ENCODE measurements at regions not wholly inside any gene's neighbourhood (a gene's known extent, or its start where the extent isn't known, plus 50 kb on each side); places are given as distances from the start of the nearest gene placed in this dataset.
"Not testable (repeated sequence)": the region's sequence is repeated elsewhere in the genome, so short reads cannot be mapped to it uniquely, and the experiment has no call there.

DNA sequence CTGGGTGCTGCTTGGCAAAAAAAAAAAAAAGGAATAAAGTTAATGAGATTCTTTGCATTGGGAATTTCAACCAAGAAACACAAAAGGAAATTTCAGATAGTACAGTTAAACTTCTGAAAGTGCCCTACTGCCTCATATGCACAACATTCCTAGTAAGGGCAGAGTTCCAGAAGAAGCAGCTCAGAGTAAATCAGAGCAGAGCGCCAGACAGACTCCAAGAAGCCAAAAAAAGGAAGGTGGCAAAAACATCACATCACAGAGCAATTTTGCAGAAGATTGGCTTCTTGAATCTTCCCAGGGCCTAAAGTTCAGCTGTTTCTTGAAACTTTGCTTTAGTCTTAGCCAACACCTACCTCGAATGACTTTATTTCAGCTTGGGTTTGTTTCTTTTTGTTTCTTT, 544.1 kb downstream of the XPNPEP1 start:
- DNase-seq = no peak

- DNase-seq = no peak
These were observed 549.1 kb downstream of the XPNPEP1 start for GRCh38 chr10:109374215-109374614.

DNA sequence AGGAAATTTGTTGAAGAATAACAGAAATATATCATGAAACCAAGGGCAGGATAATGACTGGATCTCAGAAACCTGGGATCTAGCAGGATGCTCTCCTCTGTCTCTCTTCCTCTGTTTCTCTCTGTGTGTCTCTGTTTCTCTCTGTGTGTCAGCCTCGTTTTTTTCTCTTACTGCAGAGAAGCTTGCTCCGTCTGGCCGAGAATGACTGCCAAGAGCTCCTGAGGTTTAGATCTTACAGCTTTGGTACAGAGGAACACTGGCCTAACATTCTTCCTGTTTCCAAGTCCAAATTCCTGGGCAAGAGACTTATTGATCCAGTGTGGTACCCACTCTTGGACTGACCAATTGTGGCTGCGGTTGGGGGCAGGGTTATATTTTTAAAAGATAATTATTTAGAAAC, 564.0 kb downstream of the XPNPEP1 start:
- DNase-seq = no peak

DNA sequence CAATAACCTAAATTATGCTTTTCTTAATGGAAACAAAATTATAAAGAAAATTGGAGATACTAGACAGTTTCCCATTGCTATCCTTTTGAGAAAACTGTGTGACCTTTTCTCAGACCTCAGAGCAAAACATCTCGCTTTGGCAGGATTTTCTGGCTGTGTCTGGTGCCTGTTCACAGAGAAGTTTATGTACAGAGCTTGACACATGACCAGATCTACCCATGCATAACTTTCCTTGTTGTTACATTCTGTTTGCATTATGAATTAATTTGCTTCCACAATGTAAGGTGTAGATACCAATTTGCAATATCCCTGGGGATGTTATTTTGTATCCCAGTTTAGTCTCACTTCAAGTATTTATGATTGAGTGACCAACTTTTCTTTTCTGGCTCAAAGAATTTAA, 565.0 kb downstream of the XPNPEP1 start:
- DNase-seq = no peak

- no peak for DNase-seq
These were observed 575.0 kb downstream of the XPNPEP1 start for GRCh38 chr10:109348324-109348723.

DNA sequence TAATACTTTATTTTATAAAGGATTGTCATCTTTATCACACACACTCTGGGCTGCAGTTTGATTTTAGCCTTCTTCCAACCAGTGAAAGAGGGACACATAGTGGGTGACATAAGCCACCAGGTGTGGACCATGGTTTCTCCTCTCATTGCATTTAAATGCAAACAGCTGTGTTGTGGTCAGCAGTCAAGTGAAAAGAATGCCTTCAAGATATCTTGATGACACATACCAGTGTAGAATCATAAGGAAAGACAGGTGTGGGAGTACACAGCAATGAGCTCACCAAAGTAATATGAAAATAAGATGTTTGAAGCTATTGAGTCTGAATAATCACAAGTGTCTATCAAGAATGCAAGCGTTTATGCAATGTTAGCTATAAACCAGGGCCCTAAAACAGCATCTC, 580.0 kb downstream of the XPNPEP1 start:
- no peak for DNase-seq

GRCh38 chr10:109341986-109342385, 581.3 kb downstream of the XPNPEP1 start:
- no peak for DNase-seq

- DNase-seq = no peak
These were observed 595.3 kb downstream of the XPNPEP1 start for GRCh38 chr10:109328001-109328400.

GRCh38 chr10:109327266-109327665, 596.0 kb downstream of the XPNPEP1 start:
- no peak for DNase-seq

DNA sequence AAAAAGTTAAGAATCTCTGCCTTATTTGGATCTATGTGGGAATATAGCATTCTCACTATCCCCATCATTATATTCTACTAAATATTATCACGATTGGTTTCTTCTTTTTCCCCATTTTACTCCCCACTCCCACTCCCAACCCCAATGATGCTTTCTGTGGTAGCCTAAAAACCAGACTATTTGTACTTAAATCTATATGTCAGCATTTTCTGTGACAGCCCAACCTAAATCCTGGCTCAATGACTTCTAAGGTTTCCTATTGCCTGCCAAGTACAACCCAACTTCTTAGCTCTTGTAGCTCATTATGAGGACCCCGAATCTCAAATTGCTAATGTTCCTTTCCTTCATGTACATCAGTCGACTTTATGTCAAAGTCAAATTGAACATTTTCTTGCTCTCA, 598.6 kb downstream of the XPNPEP1 start:
- DNase-seq = no peak

- peak; percentile 19 for DNase-seq
These were observed 605.5 kb downstream of the XPNPEP1 start for GRCh38 chr10:109317746-109318366.

- peak; percentile 32 for DNase-seq
These were observed 609.3 kb downstream of the XPNPEP1 start for GRCh38 chr10:109314016-109314415.

DNA sequence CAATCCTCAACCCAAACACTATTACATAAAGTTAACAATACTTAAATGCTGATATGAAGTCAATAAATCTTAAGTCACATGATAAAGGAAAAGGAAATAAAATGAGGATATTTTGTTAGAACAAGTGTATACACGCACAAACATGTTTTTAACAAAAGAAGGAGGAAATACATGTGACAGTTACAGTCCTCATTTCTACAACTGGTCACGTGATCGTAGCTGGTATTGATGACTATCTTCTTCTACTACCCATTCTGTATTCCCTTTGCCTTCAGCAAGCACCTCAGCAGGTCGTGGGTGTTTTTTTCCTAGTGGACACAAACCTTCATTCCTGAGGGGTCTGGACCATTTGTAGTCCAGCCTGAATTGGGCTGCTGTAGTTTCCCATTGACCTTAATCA, 610.8 kb downstream of the XPNPEP1 start:
- not testable (repeated sequence) for DNase-seq

DNA sequence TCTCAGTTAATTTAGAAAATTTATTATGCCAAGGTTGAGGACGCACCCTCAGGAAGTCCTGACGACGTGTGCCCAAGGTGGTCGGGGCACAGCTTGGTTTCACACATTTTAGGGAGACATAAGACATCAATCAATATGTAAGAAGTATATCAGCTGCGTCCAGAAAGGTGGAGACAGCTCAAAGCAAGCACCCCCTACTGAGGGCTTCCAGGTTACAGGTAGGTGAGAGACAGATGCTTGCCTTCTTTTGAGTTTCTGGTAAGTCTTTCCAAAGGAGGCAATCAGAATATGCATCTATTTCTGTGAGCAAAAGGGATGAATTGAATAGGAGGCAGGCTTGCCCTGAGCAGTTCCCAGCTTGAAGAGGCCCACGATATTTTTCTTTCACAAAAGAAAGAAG, 614.3 kb downstream of the XPNPEP1 start:
- DNase-seq = no peak

DNA sequence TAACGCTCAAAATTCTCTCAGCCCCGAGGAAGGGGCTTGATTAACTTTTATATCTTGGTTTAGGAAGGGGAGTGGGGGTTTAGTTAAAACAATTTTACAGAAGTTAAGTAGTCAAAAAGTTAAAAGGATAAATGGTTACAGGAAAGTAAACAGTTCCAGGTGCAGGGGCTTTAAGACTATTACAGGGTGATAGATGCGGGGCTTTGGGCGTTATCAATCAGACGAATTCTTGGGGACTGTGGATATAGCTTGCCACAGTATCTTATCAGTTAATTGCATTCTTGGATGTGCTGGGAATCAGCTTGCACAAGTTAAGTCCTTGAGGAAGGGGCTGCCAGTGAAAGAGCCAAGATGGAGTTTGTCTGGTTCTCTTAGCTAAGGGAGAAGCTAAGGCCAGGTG, 616.2 kb downstream of the XPNPEP1 start:
- DNase-seq = not testable (repeated sequence)

GRCh38 chr10:109306698-109307097, 616.6 kb downstream of the XPNPEP1 start:
- no peak for DNase-seq

DNA sequence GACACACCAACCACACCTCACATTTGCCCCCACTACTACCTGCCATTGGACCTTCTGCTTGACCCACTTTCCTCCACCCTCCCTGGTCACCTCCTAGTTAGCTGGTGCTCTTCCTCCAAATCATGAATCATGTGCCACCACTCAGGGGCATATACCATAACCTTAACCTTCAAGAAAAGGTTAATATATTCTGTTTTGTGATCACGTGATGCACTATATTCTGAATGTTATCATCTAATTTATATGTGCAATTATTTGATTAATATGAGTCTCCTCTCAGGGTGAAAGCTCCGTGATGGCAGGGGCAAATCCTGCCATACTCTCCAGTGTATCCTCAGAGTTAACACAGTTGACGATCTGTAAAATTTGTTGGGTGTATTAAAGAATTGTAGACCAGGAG, 635.5 kb downstream of the XPNPEP1 start:
- no peak for DNase-seq

- no peak for DNase-seq
These were observed 640.8 kb downstream of the XPNPEP1 start for GRCh38 chr10:109282510-109282909.

- no peak for DNase-seq
These were observed 642.0 kb downstream of the XPNPEP1 start for GRCh38 chr10:109281347-109281746.

DNA sequence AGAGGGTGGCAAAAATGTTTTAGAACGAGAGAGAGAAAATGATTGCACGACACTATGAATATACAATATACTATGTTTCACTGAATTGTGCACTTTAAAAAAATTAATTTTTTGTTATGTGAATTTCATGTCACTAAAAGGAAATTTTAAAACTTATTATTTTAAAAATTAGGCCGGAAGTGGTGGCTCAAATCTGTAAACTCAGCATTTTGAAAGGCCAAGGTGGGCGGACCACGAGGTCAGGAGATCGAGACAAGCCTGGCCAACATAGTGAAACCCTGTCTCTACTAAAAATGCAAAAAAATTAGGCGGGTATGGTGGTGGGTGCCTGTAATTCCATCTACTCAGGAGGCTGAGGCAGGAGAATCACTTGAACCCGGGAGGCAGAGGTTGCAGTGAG, 642.5 kb downstream of the XPNPEP1 start:
- no peak for DNase-seq

- no peak for DNase-seq
These were observed 645.9 kb downstream of the XPNPEP1 start for GRCh38 chr10:109277456-109277855.

GRCh38 chr10:109275960-109276359, 647.4 kb downstream of the XPNPEP1 start:
- no peak for DNase-seq

DNA sequence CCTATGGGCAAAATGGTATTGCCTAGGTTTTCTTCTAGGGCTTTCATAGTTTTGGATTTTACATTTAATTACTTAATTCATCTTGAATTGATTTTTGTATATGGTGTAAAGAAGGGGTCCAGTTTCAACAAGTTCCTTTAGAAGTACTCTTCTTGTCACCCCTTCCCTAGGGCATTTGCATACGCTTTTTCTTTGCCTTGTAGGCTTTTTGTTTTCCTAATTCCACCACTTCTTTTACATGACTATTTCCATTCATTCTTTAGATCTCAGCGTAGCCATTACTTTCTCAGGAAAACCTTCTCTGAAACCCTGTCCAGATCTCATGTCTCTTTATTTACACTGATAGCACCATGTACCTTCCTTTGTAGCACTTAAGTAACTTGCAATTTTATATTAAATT, 648.6 kb downstream of the XPNPEP1 start:
- DNase-seq = no peak

DNA sequence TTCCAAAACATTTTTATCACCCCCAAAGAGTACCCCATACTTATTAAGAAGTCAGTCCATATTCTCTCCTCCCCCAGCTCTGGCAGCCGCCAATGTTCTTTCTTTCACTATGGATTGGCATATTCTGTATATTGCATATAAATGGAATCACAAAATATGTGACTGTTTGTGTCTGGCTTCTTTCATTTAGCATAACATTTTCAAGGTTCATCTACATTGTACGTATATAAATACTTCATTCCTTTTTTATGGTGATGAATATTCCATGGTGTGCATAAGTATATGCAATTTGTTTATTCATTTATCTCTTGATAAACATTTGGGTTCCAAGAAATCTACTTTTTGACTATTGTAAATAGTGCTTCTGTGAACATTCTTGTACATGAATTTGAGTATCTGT, 653.1 kb downstream of the XPNPEP1 start:
- DNase-seq = no peak

DNA sequence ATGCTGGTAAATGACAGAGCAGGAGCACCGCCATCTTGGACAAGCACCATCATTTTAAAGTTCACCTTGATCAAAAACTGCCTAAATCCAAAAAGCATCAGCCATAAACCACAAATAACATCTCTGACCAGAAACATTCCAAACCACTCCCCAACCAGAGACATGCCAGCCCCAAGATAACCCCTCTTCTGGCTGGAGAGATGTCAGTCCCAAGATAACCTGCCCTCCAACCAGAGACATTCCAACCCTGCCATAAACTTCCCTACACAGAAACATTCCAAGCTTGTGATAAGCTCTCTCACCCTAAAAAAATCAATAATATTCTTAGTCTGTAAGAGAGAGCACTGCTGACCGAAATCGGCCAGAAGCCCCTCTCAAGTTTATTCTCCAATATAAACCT, 659.3 kb downstream of the XPNPEP1 start:
- no peak for DNase-seq

GRCh38 chr10:109261231-109261630, 662.1 kb downstream of the XPNPEP1 start:
- DNase-seq = no peak

Measured in right hindlimb (tissue), 1 donor.